Fibroblast of villous mesenchyme (primary cell): ENCODE measurements at regions not wholly inside any gene's neighbourhood (a gene's known extent, or its start where the extent isn't known, plus 50 kb on each side); places are given as distances from the start of the nearest gene placed in this dataset. TPM values are rescaled to one million over a fixed set of nuclear protein-coding genes. Genes with fewer than 3 reads are reported as not detected.
"Not testable (repeated sequence)": the region's sequence is repeated elsewhere in the genome, so short reads cannot be mapped to it uniquely, and the experiment has no call there.

Experiments
- DNase-seq: peaks from one replicate; pipeline ENCODE4 v3.0.0-alpha.2; 2010; ENCODE audit warnings: low read depth
- H3K4me3 ChIP-seq: 2 replicates; pipeline ENCODE4 v1.5.1; 2011; ENCODE audit warnings: low read depth, mild to moderate bottlenecking, low read length
- CTCF ChIP-seq: IDR thresholded peaks from 2 replicates; pipeline ENCODE4 v1.5.1; 2012; ENCODE audit warnings: low read depth, mild to moderate bottlenecking, low read length; ENCODE audit not compliant: insufficient read depth
- small RNA-seq: library from RNA; depleted of rRNA; stranded (forward); fragments of <200 nt; gene quantifications from one replicate; pipeline ENCODE3, GENCODE V24; 2012

- DNase-seq, H3K4me3 ChIP-seq: not testable (repeated sequence)
These were observed 50.6 kb upstream of the HELT start for GRCh38 chr4:184967699-184968098.

GRCh38 chr4:184968366-184968765 is 49.9 kb upstream of the HELT start:
- no peak for DNase-seq
- H3K4me3 ChIP-seq, result no peak overlapping the region
- TF ChIP-seq CTCF, result no peak

Small RNAs in the stretch of these regions (small RNA-seq; reads per million reads assigned to genes)
- not detected for gene MIR4455
